ENCODE measurements at regions not wholly inside any gene's neighbourhood (a gene's known extent, or its start where the extent isn't known, plus 50 kb on each side); places are given as distances from the start of the nearest gene placed in this dataset.
A peak's percentile ranks its signal among the peaks of the same experiment; 100 is the strongest.

GRCh38 chr7:130877236-130877990, 143.4 kb upstream of the KLF14 start:
- Histone ChIP-seq H3K79me2 (ENCODE audit: control insufficient read depth, insufficient read depth, low read length) (peaks cover 82% of the 10 kb centered on the region), H3K27me3 (ENCODE audit: control insufficient read depth in 2 of 2, insufficient read depth in 2 of 2, low read length in 2 of 2) (no peaks in the 10 kb centered on the region), H2AFZ (ENCODE audit: low read depth, low read length) (no peak overlapping the region), H3K27ac (ENCODE audit: insufficient read depth, low read depth, low read length) (no peak overlapping the region), H3K4me3 (replicated peaks in 1 of 3; ENCODE audit: insufficient read depth in 1 of 3, low read depth in 1 of 3, low read length in 3 of 3) (no peak overlapping the region), H3K9me1 (replicated peaks; ENCODE audit: control insufficient read depth, extremely low read depth, insufficient read depth, low read length) (no peaks in the 10 kb centered on the region), H3K9ac (replicated peaks; ENCODE audit: extremely low read depth, insufficient read depth, low read length) (no peak overlapping the region), H3K4me2 (ENCODE audit: insufficient read depth, low read length) (no peak overlapping the region), H3K36me3 (ENCODE audit: control insufficient read depth in 2 of 2, extremely low read depth in 1 of 2, insufficient read depth in 2 of 2, low read length in 2 of 2) (peaks cover 23 to 49% of the 10 kb centered on the region in 2 experiments), H3K9me3 (replicated peaks; ENCODE audit: control insufficient read depth, insufficient read depth, low read length) (no peaks in the 10 kb centered on the region), H4K20me1 (replicated peaks; ENCODE audit: control insufficient read depth, extremely low read depth, insufficient read depth, low read length) (peaks cover 7% of the 10 kb centered on the region), H3K4me1 (ENCODE audit: control insufficient read depth, extremely low read depth, insufficient read depth, low read length) (peaks cover 13% of the 10 kb centered on the region)
- dilution Hi-C loops (cut with MboI; ENCODE audit: extremely low pct_ligation_motif_present, low sequenced_read_pairs), result no loop called here
- POLR2A ChIA-PET, result no interaction called here
- no TSS peak for BruUV-seq (replicated peaks)
- CTCF ChIA-PET, result interaction anchor here (0.9 to 1.3 kb wide), 2 partner anchors 9 to 163 kb away, joined by 3 to 4 read pairs; no protein-coding TSS in a partner anchor
- no peak for FAIRE-seq
- no peak for DNase-seq (ENCODE audit: low read depth, low spot score)
- intact Hi-C loops (cut with micrococcal nuclease), result no loop called here
- peak; percentile 58 for TF ChIP-seq POLR2AphosphoS5 (IDR thresholded peaks at IDR 0.05; ENCODE audit: insufficient read depth, low read depth, low read length)
- TF ChIP-seq JUN (IDR thresholded peaks at IDR 0.05; ENCODE audit: borderline replicate concordance, insufficient read depth, insufficient read length, low read depth), result no peak

- DNase-seq (ENCODE audit: low read depth, low spot score) (no peak), FAIRE-seq (no peak)
- H2AFZ ChIP-seq (ENCODE audit: low read depth, low read length), result no peak overlapping the region
- ChIA-PET CTCF (interaction anchor here (0.9 to 1.3 kb wide), 2 partner anchors 8 to 162 kb away, joined by 3 to 4 read pairs; no protein-coding TSS in a partner anchor), POLR2A (no interaction called here)
- peaks cover 87% of the 10 kb centered on the region for H3K79me2 ChIP-seq (ENCODE audit: control insufficient read depth, insufficient read depth, low read length)
- peaks cover 7% of the 10 kb centered on the region for H4K20me1 ChIP-seq (replicated peaks; ENCODE audit: control insufficient read depth, extremely low read depth, insufficient read depth, low read length)
- no peak overlapping the region for H3K27ac ChIP-seq (ENCODE audit: insufficient read depth, low read depth, low read length)
- peaks cover 18% of the 10 kb centered on the region for H3K4me1 ChIP-seq (ENCODE audit: control insufficient read depth, extremely low read depth, insufficient read depth, low read length)
- intact Hi-C loops (cut with micrococcal nuclease) (no loop called here), dilution Hi-C loops (cut with MboI; ENCODE audit: extremely low pct_ligation_motif_present, low sequenced_read_pairs) (no loop called here)
- H3K9me3 ChIP-seq (replicated peaks; ENCODE audit: control insufficient read depth, insufficient read depth, low read length), result no peaks in the 10 kb centered on the region
- no peak overlapping the region for H3K9ac ChIP-seq (replicated peaks; ENCODE audit: extremely low read depth, insufficient read depth, low read length)
- TF ChIP-seq POLR2AphosphoS5 (IDR thresholded peaks at IDR 0.05; ENCODE audit: insufficient read depth, low read depth, low read length) (peak; percentile 32), POLR2A (IDR thresholded peaks at IDR 0.05; ENCODE audit: low read depth, low read length) (no peak)
- H3K27me3 ChIP-seq (ENCODE audit: control insufficient read depth in 2 of 2, insufficient read depth in 2 of 2, low read length in 2 of 2), result no peaks in the 10 kb centered on the region
- no peaks in the 10 kb centered on the region for H3K9me1 ChIP-seq (replicated peaks; ENCODE audit: control insufficient read depth, extremely low read depth, insufficient read depth, low read length)
- BruUV-seq (replicated peaks), result no TSS peak
- H3K4me2 ChIP-seq (ENCODE audit: insufficient read depth, low read length), result no peak overlapping the region
- no peak overlapping the region for H3K4me3 ChIP-seq (replicated peaks in 1 of 3; ENCODE audit: insufficient read depth in 1 of 3, low read depth in 1 of 3, low read length in 3 of 3)
- peaks cover 25 to 54% of the 10 kb centered on the region in 2 experiments for H3K36me3 ChIP-seq (ENCODE audit: control insufficient read depth in 2 of 2, extremely low read depth in 1 of 2, insufficient read depth in 2 of 2, low read length in 2 of 2)
Measured at GRCh38 chr7:130877991-130878305, 143.9 kb upstream of the KLF14 start.
